CD14-positive monocyte (primary cell): ENCODE measurements at regions not wholly inside any gene's neighbourhood (a gene's known extent, or its start where the extent isn't known, plus 50 kb on each side); places are given as distances from the start of the nearest gene placed in this dataset.

Source experiments
- DNase-seq, 3 donors: peaks; one replicate each; pipeline ENCODE4 v3.0.0-alpha.2; 2011 to 2022
- H2AFZ ChIP-seq: 2 replicates; pipeline ENCODE4 v1.6.0; 2012; ENCODE audit warnings: mild to moderate bottlenecking, low read depth, low read length, inconsistent platforms; ENCODE audit not compliant: insufficient read depth, poor library complexity, severe bottlenecking
- H3K27ac ChIP-seq, 2 donors: 1 replicate in 1 of 2; 2 replicates in 1 of 2; pipeline ENCODE4 v1.5.1; 2012 to 2013; ENCODE audit warnings: low read length in 2 of 2, control low read depth in 1 of 2, inconsistent platforms in 1 of 2, low read depth in 1 of 2, mild to moderate bottlenecking in 1 of 2
- H3K27me3 ChIP-seq, 2 donors: one replicate each; pipeline versions ENCODE4 v1.6.0 to v1.6.1; 2011 to 2013; ENCODE audit warnings: low read length in 2 of 2; ENCODE audit not compliant: control insufficient read depth in 2 of 2, insufficient read depth in 2 of 2
- H3K36me3 ChIP-seq, 2 donors: replicated peaks in 1 of 2; 1 replicate in 1 of 2; 2 replicates in 1 of 2; pipeline versions ENCODE4 v1.5.1 to v1.6.1; 2012 to 2013; ENCODE audit warnings: low read length in 2 of 2, control low read depth in 1 of 2, inconsistent platforms in 1 of 2, mild to moderate bottlenecking in 1 of 2; ENCODE audit not compliant: insufficient read depth in 2 of 2, control insufficient read depth in 1 of 2
- H3K4me1 ChIP-seq, 2 donors: 1 replicate in 1 of 2; 2 replicates in 1 of 2; pipeline versions ENCODE4 v1.5.1 to v1.6.1; 2012 to 2013; ENCODE audit warnings: low read length in 2 of 2, control low read depth in 1 of 2, inconsistent platforms in 1 of 2, mild to moderate bottlenecking in 1 of 2, moderate library complexity in 1 of 2; ENCODE audit not compliant: insufficient read depth in 2 of 2, control insufficient read depth in 1 of 2
- H3K4me2 ChIP-seq: replicated peaks from 2 replicates; pipeline ENCODE3; 2012; ENCODE audit warnings: low read length, moderate library complexity, mild to moderate bottlenecking; ENCODE audit not compliant: poor library complexity, severe bottlenecking; ENCODE audit errors: extremely low read depth
- H3K4me3 ChIP-seq, 3 experiments: fragments of 200-600 bp in 1 of 3; sonication (generic) in 1 of 3; replicated peaks in 1 of 3; 1 replicate in 2 of 3; 2 replicates in 1 of 3; pipeline ENCODE4 v1.5.1; 2011 to 2013; ENCODE audit warnings: low read length in 3 of 3, mild to moderate bottlenecking in 3 of 3, control low read depth in 2 of 3, low read depth in 2 of 3, inconsistent platforms in 1 of 3, moderate library complexity in 1 of 3
- H3K79me2 ChIP-seq: 2 replicates; pipeline ENCODE4 v1.6.0; 2012; ENCODE audit warnings: mild to moderate bottlenecking, control low read depth, inconsistent platforms, low read length, moderate library complexity; ENCODE audit not compliant: insufficient read depth
- H3K9ac ChIP-seq: 2 replicates; pipeline ENCODE4 v1.6.0; 2017; ENCODE audit warnings: low read length, mild to moderate bottlenecking; ENCODE audit not compliant: insufficient read depth, poor library complexity, severe bottlenecking
- H3K9me3 ChIP-seq, 2 donors: replicated peaks in 1 of 2; 1 replicate in 1 of 2; 2 replicates in 1 of 2; pipeline versions ENCODE4 v1.5.1 to v1.6.1; 2012 to 2013; ENCODE audit warnings: low read length in 2 of 2, control low read depth in 1 of 2; ENCODE audit not compliant: control insufficient read depth in 1 of 2, insufficient read depth in 1 of 2
- H4K20me1 ChIP-seq: 2 replicates; pipeline ENCODE4 v1.6.0; 2012; ENCODE audit warnings: mild to moderate bottlenecking, low read length, control low read depth, moderate library complexity; ENCODE audit not compliant: insufficient read depth
- H3K27ac Mint-ChIP-seq, 7 donors: one replicate each; pipeline ENCODE4 v1.8.0; 2020; ENCODE audit warnings: mild to moderate bottlenecking in 7 of 7, mixed read lengths in 7 of 7, moderate library complexity in 6 of 7, inconsistent platforms in 2 of 7
- H3K27me3 Mint-ChIP-seq, 3 donors: one replicate each; pipeline ENCODE4 v1.8.0; 2021 to 2022; ENCODE audit warnings: low read depth in 3 of 3, mild to moderate bottlenecking in 3 of 3, mixed read lengths in 3 of 3, moderate library complexity in 3 of 3, inconsistent platforms in 1 of 3
- H3K36me3 Mint-ChIP-seq, 2 donors: one replicate each; pipeline ENCODE4 v1.8.0; 2020; ENCODE audit warnings: mixed read lengths in 2 of 2, inconsistent platforms in 1 of 2, mild to moderate bottlenecking in 1 of 2
- H3K4me1 Mint-ChIP-seq: one replicate; pipeline ENCODE4 v1.8.0; 2020; ENCODE audit warnings: mild to moderate bottlenecking, mixed read lengths
- H3K4me3 Mint-ChIP-seq, 2 donors: one replicate each; pipeline ENCODE4 v1.8.0; 2020; ENCODE audit warnings: mild to moderate bottlenecking in 2 of 2, mixed read lengths in 2 of 2, moderate library complexity in 1 of 2
- H3K9me3 Mint-ChIP-seq, 7 donors: one replicate each; pipeline ENCODE4 v1.8.0; 2020 to 2022; ENCODE audit warnings: mixed read lengths in 7 of 7, mild to moderate bottlenecking in 6 of 7, moderate library complexity in 6 of 7, inconsistent platforms in 2 of 7
- WGBS: methylation state at CpG from one replicate; pipeline ENCODE4 v1.1.5; 2013; ENCODE audit warnings: missing lambda C conversion rate; ENCODE audit not compliant: insufficient coverage; 5-methylcytosine and 5-hydroxymethylcytosine counted together
- intact Hi-C, 2 donors: fragments of 100-400 bp; cut with micrococcal nuclease; formaldehyde crosslinking; loops; one replicate each; pipeline versions ENCODE4 v1.15.0 to v1.15.1; 2023
- TF ChIP-seq, protein P1 (sequence below): fragments of 200-600 bp; IDR thresholded peaks from one replicate; pipeline ENCODE4 v1.8.0; 2022; ENCODE audit warnings: antibody characterized with exemption, mild to moderate bottlenecking

- no peak overlapping the region for H3K4me3 Mint-ChIP-seq
- Histone ChIP-seq H4K20me1 (no peaks in the 10 kb centered on the region), H3K4me2 (no peak overlapping the region), H3K4me3 (no peak overlapping the region), H3K9me3 (no peaks in the 10 kb centered on the region), H3K9ac (no peak overlapping the region), H3K4me1 (peaks cover 17 to 23% of the 10 kb centered on the region in 2 donors), H3K27me3 (no peaks in the 10 kb centered on the region), H2AFZ (no peak overlapping the region), H3K79me2 (no peaks in the 10 kb centered on the region), H3K36me3 (no peaks in the 10 kb centered on the region), H3K27ac (no peak overlapping the region)
- peaks cover 6 to 16% (median 14%) of the 10 kb centered on the region in 3 donors for H3K27me3 Mint-ChIP-seq
- 95% methylated on average over 16 of the region's 24 CpGs for WGBS
- TF ChIP-seq, protein P1, sequence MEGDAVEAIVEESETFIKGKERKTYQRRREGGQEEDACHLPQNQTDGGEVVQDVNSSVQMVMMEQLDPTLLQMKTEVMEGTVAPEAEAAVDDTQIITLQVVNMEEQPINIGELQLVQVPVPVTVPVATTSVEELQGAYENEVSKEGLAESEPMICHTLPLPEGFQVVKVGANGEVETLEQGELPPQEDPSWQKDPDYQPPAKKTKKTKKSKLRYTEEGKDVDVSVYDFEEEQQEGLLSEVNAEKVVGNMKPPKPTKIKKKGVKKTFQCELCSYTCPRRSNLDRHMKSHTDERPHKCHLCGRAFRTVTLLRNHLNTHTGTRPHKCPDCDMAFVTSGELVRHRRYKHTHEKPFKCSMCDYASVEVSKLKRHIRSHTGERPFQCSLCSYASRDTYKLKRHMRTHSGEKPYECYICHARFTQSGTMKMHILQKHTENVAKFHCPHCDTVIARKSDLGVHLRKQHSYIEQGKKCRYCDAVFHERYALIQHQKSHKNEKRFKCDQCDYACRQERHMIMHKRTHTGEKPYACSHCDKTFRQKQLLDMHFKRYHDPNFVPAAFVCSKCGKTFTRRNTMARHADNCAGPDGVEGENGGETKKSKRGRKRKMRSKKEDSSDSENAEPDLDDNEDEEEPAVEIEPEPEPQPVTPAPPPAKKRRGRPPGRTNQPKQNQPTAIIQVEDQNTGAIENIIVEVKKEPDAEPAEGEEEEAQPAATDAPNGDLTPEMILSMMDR, result no peak
- peaks cover 26% of the 10 kb centered on the region for H3K4me1 Mint-ChIP-seq
- H3K27ac Mint-ChIP-seq, result no peak overlapping the region
- no peaks in the 10 kb centered on the region for H3K36me3 Mint-ChIP-seq
- no peak for DNase-seq
- H3K9me3 Mint-ChIP-seq, result peaks cover 0 to 3% (median 0%) of the 10 kb centered on the region in 7 donors
- intact Hi-C loops, result no loop called here
Observed at GRCh38 chr21:41689289-41689583, 77.6 kb downstream of the RIPK4 start.

DNA sequence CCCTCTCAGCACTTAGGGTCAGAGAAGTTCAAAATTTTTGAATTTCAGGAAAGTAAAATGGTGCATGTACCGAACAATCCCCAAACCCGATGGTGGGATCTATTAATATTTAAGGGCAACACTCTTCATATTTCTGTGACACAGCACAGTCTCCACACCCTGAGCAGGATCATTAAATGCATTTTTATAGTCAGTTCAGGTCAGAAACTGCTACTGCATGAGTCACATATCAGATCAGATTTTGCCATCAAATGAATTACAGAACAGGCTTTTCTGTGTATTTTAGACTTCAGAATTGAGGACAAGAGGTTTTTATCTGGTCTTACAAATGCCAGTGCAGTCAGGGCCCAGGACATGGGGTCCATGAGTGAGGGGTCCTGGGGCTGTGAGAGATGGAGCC is 79.2 kb downstream of the RIPK4 start:
- Mint-ChIP-seq H3K4me3 (no peak overlapping the region), H3K4me1 (peaks cover 10% of the 10 kb centered on the region), H3K36me3 (no peaks in the 10 kb centered on the region), H3K9me3 (peaks cover 0 to 3% (median 0%) of the 10 kb centered on the region in 7 donors), H3K27me3 (peaks cover 6 to 18% (median 9%) of the 10 kb centered on the region in 3 donors), H3K27ac (no peak overlapping the region)
- Histone ChIP-seq H3K27me3 (no peaks in the 10 kb centered on the region), H3K4me2 (no peak overlapping the region), H3K4me1 (peaks cover 5 to 9% of the 10 kb centered on the region in 2 donors), H2AFZ (no peak overlapping the region), H3K9me3 (no peaks in the 10 kb centered on the region), H4K20me1 (no peaks in the 10 kb centered on the region), H3K79me2 (no peaks in the 10 kb centered on the region), H3K27ac (no peak overlapping the region), H3K9ac (no peak overlapping the region), H3K36me3 (no peaks in the 10 kb centered on the region), H3K4me3 (no peak overlapping the region)
- WGBS, result no CpG with 5 or more reads among the region's 2 CpGs
- no peak for DNase-seq
- intact Hi-C loops, result no loop called here
- TF ChIP-seq, protein P1, result no peak
